Tibial nerve (tissue), 4 donors: ENCODE measurements at regions not wholly inside any gene's neighbourhood (a gene's known extent, or its start where the extent isn't known, plus 50 kb on each side); places are given as distances from the start of the nearest gene placed in this dataset.

Experiments
- DNase-seq, 2 donors: peaks; one replicate each; pipeline ENCODE4 v3.0.0-alpha.2; 2019; ENCODE audit warnings: low spot score in 2 of 2
- H3K27ac ChIP-seq, 4 donors: fragments of 200-600 bp; sonication (generic) in 3 of 4; one replicate each; pipeline ENCODE4 v1.5.1; 2017 to 2019; ENCODE audit warnings: mild to moderate bottlenecking in 1 of 4
- H3K27me3 ChIP-seq, 2 donors: fragments of 200-600 bp; sonication (generic) in 1 of 2; one replicate each; pipeline versions ENCODE4 v1.5.1 to v1.6.0; 2017 to 2019
- H3K36me3 ChIP-seq, 3 donors: fragments of 200-600 bp; sonication (generic); one replicate each; pipeline ENCODE4 v1.5.1; 2018 to 2019
- H3K4me1 ChIP-seq, 4 donors: fragments of 200-600 bp; sonication (generic) in 3 of 4; one replicate each; pipeline ENCODE4 v1.5.1; 2017 to 2019
- H3K4me3 ChIP-seq, 4 donors: fragments of 200-600 bp; sonication (generic) in 3 of 4; one replicate each; pipeline ENCODE4 v1.5.1; 2017 to 2019; ENCODE audit warnings: mild to moderate bottlenecking in 1 of 4, moderate library complexity in 1 of 4
- H3K9me3 ChIP-seq, 4 donors: fragments of 200-600 bp; sonication (generic) in 3 of 4; one replicate each; pipeline ENCODE4 v1.5.1; 2017 to 2019
- EP300 ChIP-seq, 2 donors: sonication (generic); formaldehyde crosslinking; IDR thresholded peaks; one replicate each; pipeline ENCODE4 v1.6.1; 2017; ENCODE audit warnings: antibody characterized with exemption in 2 of 2, mild to moderate bottlenecking in 1 of 2
- POLR2A ChIP-seq, 2 donors: fragments of 450-650 bp; IDR thresholded peaks; one replicate each; pipeline ENCODE4 v1.6.1; 2017; ENCODE audit warnings: antibody characterized with exemption in 2 of 2, mild to moderate bottlenecking in 2 of 2, moderate library complexity in 2 of 2
- WGBS, 2 donors: methylation state at CpG; one replicate each; pipeline ENCODE4 v1.1.5; 2018; 5-methylcytosine and 5-hydroxymethylcytosine counted together
- TF ChIP-seq, protein P1 (sequence below), 5 experiments: fragments of 200-600 bp in 3 of 5; fragments of 450-650 bp in 2 of 5; sonication (generic) in 3 of 5; IDR thresholded peaks; one replicate each; pipeline ENCODE4 v1.5.1; 2016 to 2019; ENCODE audit warnings: antibody characterized with exemption in 5 of 5, mild to moderate bottlenecking in 3 of 5, moderate library complexity in 2 of 5

DNA sequence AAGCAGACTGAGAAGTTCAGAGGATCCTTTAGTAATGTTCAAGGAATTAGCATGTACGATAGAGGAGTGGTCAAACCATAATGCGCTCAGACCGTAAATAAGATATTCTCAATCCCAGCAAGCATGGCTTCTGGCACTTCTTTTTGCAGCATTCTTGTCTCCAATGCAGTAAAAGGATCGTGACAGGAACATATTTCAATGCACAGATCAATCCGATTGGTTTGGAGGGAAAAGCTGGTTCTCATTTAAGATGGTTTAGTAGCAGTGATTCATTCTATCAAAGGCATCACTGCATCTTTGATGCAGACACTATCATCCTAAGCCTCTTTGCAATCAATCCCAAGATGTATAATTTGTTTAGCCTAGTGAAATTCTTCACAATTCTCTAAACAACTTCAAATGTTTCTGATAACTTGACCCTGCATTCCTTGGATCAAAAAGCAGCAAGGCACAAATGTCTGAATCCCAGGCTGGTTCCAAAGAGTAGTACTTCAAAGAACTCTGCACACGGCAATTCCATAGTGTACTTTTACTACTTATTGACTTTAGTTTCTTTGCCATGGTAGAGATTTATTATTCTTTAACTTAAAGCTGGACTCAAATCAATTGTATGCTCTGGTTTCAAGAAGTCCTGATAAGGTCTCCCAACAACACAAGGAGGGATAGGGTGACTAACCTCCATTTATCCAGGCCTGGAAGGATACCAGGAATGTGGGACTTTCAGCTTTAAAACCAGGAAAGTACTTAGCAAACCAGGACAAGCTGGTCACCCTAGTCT is 96.8 kb upstream of the MDM1 start:
- WGBS, 2 donors, result 70 to 73% methylated on average over 6 of the region's 6 CpGs
- Histone ChIP-seq H3K4me1 (peaks cover 0 to 10% (median 0%) of the 10 kb centered on the region in 4 donors), H3K27me3 (no peaks in the 10 kb centered on the region), H3K9me3 (no peaks in the 10 kb centered on the region), H3K27ac (no peak overlapping the region), H3K36me3 (no peaks in the 10 kb centered on the region), H3K4me3 (no peak overlapping the region)
- no peak for TF ChIP-seq POLR2A (IDR thresholded peaks at IDR 0.05)
- TF ChIP-seq, protein P1, sequence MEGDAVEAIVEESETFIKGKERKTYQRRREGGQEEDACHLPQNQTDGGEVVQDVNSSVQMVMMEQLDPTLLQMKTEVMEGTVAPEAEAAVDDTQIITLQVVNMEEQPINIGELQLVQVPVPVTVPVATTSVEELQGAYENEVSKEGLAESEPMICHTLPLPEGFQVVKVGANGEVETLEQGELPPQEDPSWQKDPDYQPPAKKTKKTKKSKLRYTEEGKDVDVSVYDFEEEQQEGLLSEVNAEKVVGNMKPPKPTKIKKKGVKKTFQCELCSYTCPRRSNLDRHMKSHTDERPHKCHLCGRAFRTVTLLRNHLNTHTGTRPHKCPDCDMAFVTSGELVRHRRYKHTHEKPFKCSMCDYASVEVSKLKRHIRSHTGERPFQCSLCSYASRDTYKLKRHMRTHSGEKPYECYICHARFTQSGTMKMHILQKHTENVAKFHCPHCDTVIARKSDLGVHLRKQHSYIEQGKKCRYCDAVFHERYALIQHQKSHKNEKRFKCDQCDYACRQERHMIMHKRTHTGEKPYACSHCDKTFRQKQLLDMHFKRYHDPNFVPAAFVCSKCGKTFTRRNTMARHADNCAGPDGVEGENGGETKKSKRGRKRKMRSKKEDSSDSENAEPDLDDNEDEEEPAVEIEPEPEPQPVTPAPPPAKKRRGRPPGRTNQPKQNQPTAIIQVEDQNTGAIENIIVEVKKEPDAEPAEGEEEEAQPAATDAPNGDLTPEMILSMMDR (IDR thresholded peaks at IDR 0.05), result no peak
- no peak for TF ChIP-seq EP300 (IDR thresholded peaks at IDR 0.05)
- DNase-seq, result no peak

DNA sequence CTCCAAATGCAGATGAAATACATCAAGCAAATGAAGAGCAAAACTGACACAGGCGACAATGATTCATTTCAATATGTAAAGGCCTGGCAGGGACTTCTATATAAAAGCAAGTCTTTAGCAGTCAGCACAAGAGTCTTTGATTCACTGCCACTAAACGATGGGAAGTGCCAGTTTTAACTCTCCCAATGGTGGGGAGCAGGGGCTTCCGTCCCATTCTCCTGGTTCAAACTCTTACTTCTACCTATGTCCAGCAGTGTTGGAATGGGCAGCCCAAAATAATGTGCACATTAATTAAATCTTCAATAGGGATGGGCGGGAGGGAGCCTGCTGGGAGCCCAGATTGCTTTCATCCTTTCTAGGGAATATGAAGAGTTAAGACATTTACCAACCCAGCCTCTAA is 97.5 kb upstream of the MDM1 start:
- no peaks in the 10 kb centered on the region for H3K9me3 ChIP-seq
- no peak overlapping the region for H3K27ac ChIP-seq
- H3K27me3 ChIP-seq, result no peaks in the 10 kb centered on the region
- no peak for DNase-seq
- no peaks in the 10 kb centered on the region for H3K36me3 ChIP-seq
- peaks cover 0 to 10% (median 0%) of the 10 kb centered on the region in 4 donors for H3K4me1 ChIP-seq
- TF ChIP-seq, protein P1 (IDR thresholded peaks at IDR 0.05), result no peak
- no peak for TF ChIP-seq EP300 (IDR thresholded peaks at IDR 0.05)
- no peak for TF ChIP-seq POLR2A (IDR thresholded peaks at IDR 0.05)
- 78% methylated on average over 4 of the region's 4 CpGs for WGBS, 2 donors
- H3K4me3 ChIP-seq, result no peak overlapping the region

DNA sequence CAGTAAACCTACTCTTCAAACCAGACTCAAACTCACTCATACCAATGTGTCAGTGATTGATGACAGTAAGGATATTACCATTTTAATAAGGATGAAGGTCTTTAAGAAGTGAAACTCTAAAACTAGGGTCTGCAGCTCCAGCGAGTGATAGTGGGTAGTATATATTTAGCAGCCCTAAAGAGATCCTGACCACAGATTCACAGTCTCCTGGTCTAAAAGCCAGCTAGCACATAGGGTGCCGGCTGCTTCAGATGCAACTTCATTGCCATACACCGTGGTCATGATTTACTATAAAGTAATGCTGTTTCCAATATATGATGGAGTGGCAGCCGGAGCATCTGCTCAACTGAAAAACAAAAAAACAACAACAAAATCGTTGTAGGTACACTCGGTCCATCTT is 99.6 kb upstream of the MDM1 start:
- Histone ChIP-seq H3K36me3 (no peaks in the 10 kb centered on the region), H3K27ac (no peak overlapping the region), H3K27me3 (no peaks in the 10 kb centered on the region), H3K4me3 (no peak overlapping the region), H3K4me1 (peaks cover 0 to 10% (median 0%) of the 10 kb centered on the region in 4 donors), H3K9me3 (peaks cover 0 to 5% (median 0%) of the 10 kb centered on the region in 4 donors)
- no peak for DNase-seq
- WGBS, 2 donors, result 85 to 87% methylated on average over 6 of the region's 6 CpGs
- TF ChIP-seq POLR2A (IDR thresholded peaks at IDR 0.05) (no peak), EP300 (IDR thresholded peaks at IDR 0.05) (no peak)
- TF ChIP-seq, protein P1 (IDR thresholded peaks at IDR 0.05), result no peak

DNA sequence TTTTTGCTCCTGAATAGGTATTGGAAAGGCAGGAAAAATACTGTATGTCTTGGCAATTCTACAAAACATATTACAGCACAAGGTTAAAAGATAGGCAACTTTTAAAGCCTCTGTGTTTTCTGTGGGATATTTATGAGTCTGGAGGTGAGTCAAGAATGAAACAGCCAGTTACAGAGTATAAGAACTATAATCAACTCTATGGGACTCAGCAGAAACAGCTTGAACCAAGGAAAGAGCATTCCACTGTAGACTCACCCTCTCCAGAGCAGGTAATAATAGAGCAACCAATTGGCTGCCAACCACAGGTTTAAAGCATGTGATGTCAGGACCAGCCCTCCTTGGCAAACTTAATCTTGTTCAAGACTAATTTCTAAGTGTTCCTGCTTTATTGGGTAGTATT is 100.5 kb upstream of the MDM1 start:
- Histone ChIP-seq H3K4me1 (peaks cover 0 to 10% (median 0%) of the 10 kb centered on the region in 4 donors), H3K27me3 (no peaks in the 10 kb centered on the region), H3K27ac (no peak overlapping the region), H3K4me3 (no peak overlapping the region), H3K9me3 (peaks cover 0 to 5% (median 0%) of the 10 kb centered on the region in 4 donors), H3K36me3 (no peaks in the 10 kb centered on the region)
- TF ChIP-seq, protein P1 (IDR thresholded peaks at IDR 0.05), result no peak
- no peak for TF ChIP-seq POLR2A (IDR thresholded peaks at IDR 0.05)
- TF ChIP-seq EP300 (IDR thresholded peaks at IDR 0.05), result no peak
- DNase-seq, result no peak

DNA sequence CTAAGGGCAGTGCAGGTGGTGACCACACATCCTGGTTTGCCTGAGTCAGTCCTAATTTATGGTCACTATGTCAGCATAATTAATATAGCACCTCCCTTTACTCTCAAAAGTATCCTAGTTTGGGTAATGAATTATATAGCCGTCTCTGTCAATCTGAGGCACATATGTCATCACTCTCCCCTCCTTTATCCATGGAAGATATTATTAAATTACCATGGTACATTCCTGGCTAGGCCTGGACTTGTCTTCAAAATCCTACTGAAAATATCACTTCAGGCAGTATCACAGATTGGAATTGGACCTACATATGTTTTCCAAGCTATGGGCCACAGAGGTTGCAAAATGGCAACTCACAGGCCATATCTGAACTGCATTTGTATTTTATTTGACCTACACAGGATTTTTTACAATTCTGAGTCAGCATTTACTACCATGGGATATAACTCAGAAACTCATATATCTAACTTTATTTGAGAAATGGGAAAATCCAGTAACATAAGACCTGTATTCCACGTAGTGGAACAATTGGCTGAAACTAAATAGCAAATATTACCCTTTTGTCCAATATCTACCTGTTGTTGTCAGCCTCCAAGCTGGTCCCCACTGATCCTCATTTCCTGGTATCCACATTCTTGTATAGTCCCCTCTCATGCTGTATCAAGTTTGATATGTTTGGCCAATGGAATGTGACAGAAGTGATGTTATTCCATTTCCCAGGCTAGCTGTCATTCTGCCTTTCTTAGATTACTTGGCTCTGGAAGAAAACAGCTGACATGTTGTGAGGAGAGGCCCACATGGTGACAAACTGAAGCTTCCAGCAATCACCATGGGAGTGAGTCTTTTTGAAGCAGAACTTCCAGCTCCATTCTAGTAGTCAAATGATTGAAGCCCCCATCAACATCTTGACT is 102.5 kb upstream of the MDM1 start:
- Histone ChIP-seq H3K36me3 (no peaks in the 10 kb centered on the region), H3K4me1 (no peaks in the 10 kb centered on the region), H3K9me3 (peaks cover 0 to 5% (median 0%) of the 10 kb centered on the region in 4 donors), H3K27me3 (no peaks in the 10 kb centered on the region), H3K27ac (no peak overlapping the region), H3K4me3 (no peak overlapping the region)
- DNase-seq, result no peak
- 94 to 95% methylated on average over 2 of the region's 2 CpGs for WGBS, 2 donors
- TF ChIP-seq, protein P1 (IDR thresholded peaks at IDR 0.05), result no peak
- TF ChIP-seq EP300 (IDR thresholded peaks at IDR 0.05) (no peak), POLR2A (IDR thresholded peaks at IDR 0.05) (no peak)
